GM06990 (cell line): ENCODE measurements at regions not wholly inside any gene's neighbourhood (a gene's known extent, or its start where the extent isn't known, plus 50 kb on each side); places are given as distances from the start of the nearest gene placed in this dataset.

ENCODE experiments used
- DNase-seq: peaks from one replicate; pipeline ENCODE4 v3.0.0-alpha.2; 2011; ENCODE audit not compliant: insufficient read length; ENCODE audit errors: extremely low read depth
- H3K27me3 ChIP-seq: replicated peaks from 2 replicates; pipeline ENCODE4 v1.6.0; 2011; ENCODE audit warnings: low read length; ENCODE audit not compliant: control insufficient read depth, insufficient read depth
- H3K36me3 ChIP-seq: 2 replicates; pipeline ENCODE4 v1.5.1; 2011; ENCODE audit warnings: low read length; ENCODE audit not compliant: control insufficient read depth, insufficient read depth
- H3K4me3 ChIP-seq: replicated peaks from 2 replicates; pipeline ENCODE4 v1.5.1; 2011; ENCODE audit warnings: low read depth, mild to moderate bottlenecking, control low read depth, low read length
- TF ChIP-seq, protein P1 (sequence below): IDR thresholded peaks from 2 replicates; pipeline ENCODE4 v1.5.1; 2011; ENCODE audit warnings: low read length, control low read depth, mild to moderate bottlenecking, inconsistent platforms; ENCODE audit not compliant: insufficient read depth, poor library complexity, severe bottlenecking

DNA sequence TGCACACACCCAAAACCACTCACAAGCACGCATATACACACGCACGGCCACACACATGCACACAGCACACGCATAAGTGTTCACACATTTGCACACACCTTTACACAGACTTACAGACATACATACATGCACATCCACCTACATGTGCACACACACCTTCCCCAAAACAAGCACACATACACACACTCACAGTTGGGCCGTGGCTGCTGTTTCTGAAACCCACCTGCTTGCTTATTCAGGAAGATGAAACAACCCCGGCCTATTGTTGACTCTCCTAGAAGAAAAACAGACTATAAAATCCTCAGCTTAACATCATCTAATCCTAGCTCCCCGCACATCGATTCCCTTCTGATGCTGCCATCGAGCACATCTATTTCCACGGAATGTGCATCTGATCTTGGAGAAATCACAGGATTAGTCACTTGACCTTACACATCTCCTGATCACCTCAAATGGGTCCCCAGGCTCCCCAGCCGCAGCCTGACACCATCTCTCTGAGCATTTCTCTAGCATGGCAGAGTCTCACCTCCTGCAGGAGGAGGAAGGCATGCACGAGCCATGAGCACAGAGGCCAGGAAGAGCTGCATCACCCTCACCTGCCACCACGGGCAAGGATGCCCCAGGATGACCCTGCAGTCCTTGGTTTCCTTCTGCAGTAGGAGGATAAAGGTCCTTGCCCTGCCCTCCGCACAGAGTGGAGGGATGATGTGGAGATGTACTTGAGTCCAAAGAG, 105.8 kb upstream of the CDH5 start:
- H3K27me3 ChIP-seq = peaks cover 2% of the 10 kb centered on the region; the same call in 1 of the 2 replicates
- TF ChIP-seq, protein P1, sequence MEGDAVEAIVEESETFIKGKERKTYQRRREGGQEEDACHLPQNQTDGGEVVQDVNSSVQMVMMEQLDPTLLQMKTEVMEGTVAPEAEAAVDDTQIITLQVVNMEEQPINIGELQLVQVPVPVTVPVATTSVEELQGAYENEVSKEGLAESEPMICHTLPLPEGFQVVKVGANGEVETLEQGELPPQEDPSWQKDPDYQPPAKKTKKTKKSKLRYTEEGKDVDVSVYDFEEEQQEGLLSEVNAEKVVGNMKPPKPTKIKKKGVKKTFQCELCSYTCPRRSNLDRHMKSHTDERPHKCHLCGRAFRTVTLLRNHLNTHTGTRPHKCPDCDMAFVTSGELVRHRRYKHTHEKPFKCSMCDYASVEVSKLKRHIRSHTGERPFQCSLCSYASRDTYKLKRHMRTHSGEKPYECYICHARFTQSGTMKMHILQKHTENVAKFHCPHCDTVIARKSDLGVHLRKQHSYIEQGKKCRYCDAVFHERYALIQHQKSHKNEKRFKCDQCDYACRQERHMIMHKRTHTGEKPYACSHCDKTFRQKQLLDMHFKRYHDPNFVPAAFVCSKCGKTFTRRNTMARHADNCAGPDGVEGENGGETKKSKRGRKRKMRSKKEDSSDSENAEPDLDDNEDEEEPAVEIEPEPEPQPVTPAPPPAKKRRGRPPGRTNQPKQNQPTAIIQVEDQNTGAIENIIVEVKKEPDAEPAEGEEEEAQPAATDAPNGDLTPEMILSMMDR = no peak

DNA sequence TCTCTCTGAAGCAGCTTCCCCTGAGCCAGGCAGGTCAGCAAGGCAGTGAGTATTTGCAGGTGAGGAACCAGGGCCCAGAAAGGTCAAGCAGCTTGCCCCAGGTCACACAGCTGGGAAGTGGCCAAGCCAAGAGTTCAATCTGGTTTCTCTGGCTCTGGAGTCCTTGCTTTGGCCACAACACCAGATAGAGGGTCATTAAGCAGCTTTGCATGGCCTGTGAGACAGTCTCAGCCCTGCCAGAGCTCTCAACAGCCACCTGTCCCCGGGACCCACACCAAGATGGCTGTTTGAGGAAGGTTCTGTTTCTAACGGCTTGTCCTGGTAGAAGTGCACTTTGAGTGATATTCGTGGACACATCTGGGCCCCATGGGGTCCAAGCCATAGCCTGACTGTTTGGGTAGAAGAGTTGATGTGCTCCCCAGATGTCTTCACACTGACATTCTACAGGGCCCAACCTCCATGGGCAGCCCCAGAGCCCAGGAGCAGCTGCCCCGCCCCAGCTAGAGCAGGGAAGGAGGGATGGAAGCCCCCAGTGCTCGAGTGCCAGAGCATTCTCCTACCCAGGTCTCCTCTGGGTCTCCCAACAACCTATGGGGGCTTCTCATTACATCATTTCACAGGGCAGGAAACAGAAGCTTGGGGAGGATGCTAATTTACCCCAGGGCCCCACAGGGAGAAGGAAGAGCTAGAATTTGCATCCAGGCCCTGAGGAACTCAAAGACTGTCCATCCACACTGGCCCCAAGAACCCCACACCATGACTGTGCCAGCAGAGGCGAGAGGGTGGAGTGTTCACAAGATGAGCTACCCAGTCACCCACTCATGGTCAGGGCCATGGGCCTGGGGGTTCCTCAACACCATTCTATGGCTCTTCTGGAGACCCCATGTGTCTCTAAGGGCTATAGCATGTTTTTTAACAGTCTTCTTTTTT, 107.3 kb upstream of the CDH5 start:
- TF ChIP-seq, protein P1 = no peak
- no peak overlapping the region for H3K4me3 ChIP-seq
- H3K27me3 ChIP-seq = peaks cover 2% of the 10 kb centered on the region; the same call in 1 of the 2 replicates
- H3K36me3 ChIP-seq = no peaks in the 10 kb centered on the region
- no peak for DNase-seq

More for the DNA sequence above, 105.8 kb upstream of the CDH5 start:
- no peaks in the 10 kb centered on the region for H3K36me3 ChIP-seq
- DNase-seq = no peak
- no peak overlapping the region for H3K4me3 ChIP-seq

DNA sequence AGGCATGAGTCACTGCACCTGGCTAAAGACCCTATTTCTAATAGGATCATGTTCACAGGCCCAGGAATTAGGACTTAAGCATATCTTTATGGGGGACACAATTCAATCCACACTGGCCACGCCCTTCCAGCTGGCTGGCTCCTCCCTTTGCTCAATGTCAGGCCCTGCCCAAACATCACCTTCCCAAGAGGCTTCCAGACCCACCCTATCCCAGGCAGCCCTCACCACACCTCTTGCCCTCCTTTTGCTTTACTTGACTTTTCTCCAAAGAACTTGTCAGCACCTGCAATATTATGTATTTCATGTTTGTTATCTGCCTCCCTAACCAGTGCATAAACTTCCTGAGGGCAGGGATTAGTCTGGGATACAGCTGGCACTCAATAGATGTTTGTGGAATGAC, 109.6 kb upstream of the CDH5 start:
- Histone ChIP-seq H3K27me3 (peaks cover 2% of the 10 kb centered on the region; the same call in 1 of the 2 replicates), H3K36me3 (no peaks in the 10 kb centered on the region), H3K4me3 (no peak overlapping the region)
- no peak for DNase-seq
- TF ChIP-seq, protein P1 = no peak

DNA sequence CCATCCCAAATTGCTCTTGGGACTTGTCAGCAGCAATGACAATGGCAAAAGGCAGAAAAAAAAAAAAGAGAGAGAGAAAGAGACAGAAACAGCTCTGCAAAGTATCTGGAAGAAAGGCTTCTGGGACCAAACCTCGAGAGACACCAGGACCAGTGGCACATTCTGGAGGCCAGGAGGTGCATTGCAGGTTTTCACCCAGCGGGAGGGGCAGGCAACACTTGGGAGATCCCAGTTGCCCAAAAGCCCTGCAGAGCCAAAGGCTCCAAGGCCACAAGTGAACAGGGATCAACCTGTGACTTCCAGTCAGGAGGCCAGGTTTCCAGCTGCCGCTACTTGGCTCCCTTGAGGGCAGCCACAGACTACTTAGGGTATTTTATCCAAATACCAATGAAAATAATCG, 110.8 kb upstream of the CDH5 start:
- DNase-seq = no peak
- no peaks in the 10 kb centered on the region for H3K36me3 ChIP-seq
- H3K27me3 ChIP-seq = peaks cover 2% of the 10 kb centered on the region; the same call in 1 of the 2 replicates
- no peak overlapping the region for H3K4me3 ChIP-seq
- TF ChIP-seq, protein P1 = no peak

DNA sequence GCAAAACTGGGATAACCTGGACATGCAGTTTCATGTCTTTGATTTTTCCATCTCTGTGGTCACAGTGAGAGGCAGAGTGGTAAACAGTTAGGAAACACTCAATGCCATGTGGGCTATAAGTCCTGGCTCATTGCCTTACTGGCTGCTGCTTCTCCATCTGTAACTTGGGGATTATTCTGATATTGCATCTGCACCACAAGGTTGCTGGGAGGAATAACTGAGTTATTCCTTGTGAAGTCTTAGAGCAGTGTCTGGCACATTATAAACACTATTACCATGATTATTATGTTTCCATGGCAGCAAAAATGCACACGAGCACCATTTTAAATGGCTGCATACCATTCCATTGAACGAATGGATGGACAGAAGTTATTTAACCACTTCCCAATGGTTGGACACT, 111.7 kb upstream of the CDH5 start:
- DNase-seq = no peak
- peaks cover 2% of the 10 kb centered on the region for H3K27me3 ChIP-seq
- no peak overlapping the region for H3K4me3 ChIP-seq
- H3K36me3 ChIP-seq = no peaks in the 10 kb centered on the region
- TF ChIP-seq, protein P1 = no peak
